HCT116 (cell line): ENCODE measurements at regions not wholly inside any gene's neighbourhood (a gene's known extent, or its start where the extent isn't known, plus 50 kb on each side); places are given as distances from the start of the nearest gene placed in this dataset.

Experiments used
- ATAC-seq: fragments of 200-7000 bp; cut with Tn5 transposase; 2 replicates; pipeline ENCODE4 v1.9.1; 2020; ENCODE audit warnings: mild to moderate bottlenecking, moderate library complexity
- BruUV-seq: library from RNA; stranded (reverse); fragments of 400-500 nt; replicated peaks from 2 replicates; lab custom pipeline; 2021; lab: Mats Ljungman, UMichigan
- CTCF ChIA-PET: fragments of 300-600 bp; sonication (Branson Sonifier 250); formaldehyde crosslinking; loops from one replicate; lab custom pipeline; 2021; ENCODE audit warnings: antibody characterized with exemption; lab: Charles Lee
- POLR2A ChIA-PET: fragments of 300-600, 350-600 bp; sonication (Branson Sonifier 250); formaldehyde crosslinking; loops from one replicate; lab custom pipeline; 2021; ENCODE audit warnings: antibody characterized with exemption; lab: Charles Lee
- RAD21 ChIA-PET, 2 experiments: fragments of 300-600 bp; sonication (Branson Sonifier 250); formaldehyde crosslinking; loops; one replicate each; lab custom pipeline; 2023; ENCODE audit warnings: low total read pairs in 2 of 2; ENCODE audit not compliant: uncharacterized antibody in 2 of 2, unreplicated experiment in 2 of 2, low non-redundant PET in 1 of 2; lab: Charles Lee
- DNase-seq: peaks from one replicate; pipeline ENCODE4 v3.0.0-alpha.2; 2010; ENCODE audit warnings: low read depth, low spot score
- H2AFZ ChIP-seq: fragments of 200-600 bp; shearing (Covaris generic), sonication (generic); 2 replicates; pipeline ENCODE4 v1.6.1; 2017; ENCODE audit warnings: low read depth, mixed run types, mixed read lengths, antibody characterized with exemption, low read length; ENCODE audit not compliant: poor library complexity, severe bottlenecking
- H3K27ac ChIP-seq: 2 replicates; pipeline ENCODE4 v1.5.1; 2012; ENCODE audit warnings: low read depth, low read length
- H3K27me3 ChIP-seq: fragments of 200-600 bp; sonication (generic); 2 replicates; pipeline ENCODE4 v1.6.1; 2016; ENCODE audit warnings: mixed run types, low read length, mixed read lengths; ENCODE audit not compliant: insufficient read depth
- H3K36me3 ChIP-seq, 2 experiments: fragments of 200-500 bp in 1 of 2; fragments of 200-600 bp in 1 of 2; sonication (Bioruptor generic) in 1 of 2; sonication (generic) in 1 of 2; 2 replicates each; pipeline versions ENCODE4 v1.5.1 to v1.6.1; 2014 to 2016; ENCODE audit warnings: low read length in 2 of 2, inconsistent platforms in 1 of 2, mixed read lengths in 1 of 2, mixed run types in 1 of 2; ENCODE audit not compliant: insufficient read depth in 2 of 2, control insufficient read depth in 1 of 2
- H3K4me1 ChIP-seq, 2 experiments: fragments of 200-600 bp in 1 of 2; sonication (generic) in 1 of 2; 2 replicates each; pipeline versions ENCODE4 v1.5.1 to v1.6.1; 2012 to 2017; ENCODE audit warnings: low read length in 2 of 2, inconsistent platforms in 1 of 2, mild to moderate bottlenecking in 1 of 2, mixed read lengths in 1 of 2, mixed run types in 1 of 2, moderate library complexity in 1 of 2; ENCODE audit not compliant: insufficient read depth in 2 of 2, control insufficient read depth in 1 of 2
- H3K4me2 ChIP-seq: fragments of 200-600 bp; sonication (generic); 2 replicates; pipeline ENCODE4 v1.6.1; 2017; ENCODE audit warnings: mixed run types, low read length, mixed read lengths
- H3K4me3 ChIP-seq, 2 experiments: fragments of 200-600 bp in 1 of 2; sonication (generic) in 1 of 2; replicated peaks in 1 of 2; 2 replicates each; pipeline ENCODE4 v1.5.1; 2011 to 2016; ENCODE audit warnings: low read length in 2 of 2, control low read depth in 1 of 2, low read depth in 1 of 2, mild to moderate bottlenecking in 1 of 2, mixed read lengths in 1 of 2, mixed run types in 1 of 2
- H3K79me2 ChIP-seq: fragments of 200-600 bp; sonication (generic); 2 replicates; pipeline ENCODE4 v1.6.1; 2017; ENCODE audit warnings: mild to moderate bottlenecking, mixed run types, low read length, moderate library complexity, mixed read lengths; ENCODE audit not compliant: insufficient read depth
- H3K9ac ChIP-seq: fragments of 200-600 bp; sonication (generic); 2 replicates; pipeline ENCODE4 v1.6.1; 2016; ENCODE audit warnings: low read length, mixed read lengths
- H3K9me2 ChIP-seq: fragments of 200-600 bp; sonication (generic), shearing (Covaris generic); 2 replicates; pipeline ENCODE4 v1.6.1; 2017; ENCODE audit warnings: mixed run types, mild to moderate bottlenecking, moderate library complexity; ENCODE audit not compliant: insufficient read depth
- H3K9me3 ChIP-seq, 2 experiments: fragments of 200-500 bp in 1 of 2; fragments of 200-600 bp in 1 of 2; sonication (Bioruptor generic) in 1 of 2; sonication (generic) in 1 of 2; 2 replicates each; pipeline ENCODE4 v1.6.1; 2014 to 2017; ENCODE audit warnings: low read length in 2 of 2, mixed read lengths in 2 of 2, inconsistent platforms in 1 of 2, low read depth in 1 of 2, mild to moderate bottlenecking in 1 of 2, mixed run types in 1 of 2, moderate library complexity in 1 of 2; ENCODE audit not compliant: control insufficient read depth in 1 of 2, insufficient read depth in 1 of 2
- H4K20me1 ChIP-seq: fragments of 200-600 bp; sonication (generic), shearing (Covaris generic); 2 replicates; pipeline ENCODE4 v1.6.1; 2017; ENCODE audit warnings: mixed run types, mild to moderate bottlenecking, moderate library complexity; ENCODE audit not compliant: insufficient read depth
- ATF3 ChIP-seq: IDR thresholded peaks from 2 replicates; pipeline ENCODE4 v1.6.1; 2012
- CEBPB ChIP-seq: IDR thresholded peaks from 2 replicates; pipeline ENCODE4 v1.6.1; 2012; ENCODE audit warnings: low read depth
- CTCF ChIP-seq, 3 experiments: fragments of 200-600 bp in 1 of 3; sonication (generic) in 1 of 3; IDR thresholded peaks in 2 of 3; conservative IDR thresholded peaks in 1 of 3; 2 replicates each; pipeline ENCODE4 v1.5.1; 2012 to 2017; ENCODE audit warnings: low read depth in 2 of 3, low read length in 2 of 3, antibody characterized with exemption in 1 of 3, borderline replicate concordance in 1 of 3, control low read depth in 1 of 3, mild to moderate bottlenecking in 1 of 3, mixed read lengths in 1 of 3, mixed run types in 1 of 3, moderate library complexity in 1 of 3; ENCODE audit not compliant: insufficient read depth in 1 of 3
- ELF1 ChIP-seq: IDR thresholded peaks from 2 replicates; pipeline ENCODE4 v1.6.1; 2012; ENCODE audit warnings: low read depth, borderline replicate concordance
- EZH2 ChIP-seq: fragments of 200-600 bp; sonication (generic); IDR thresholded peaks from 2 replicates; pipeline ENCODE4 v1.6.1; 2017; ENCODE audit warnings: antibody characterized with exemption, mixed run types
- FOSL1 ChIP-seq: IDR thresholded peaks from 2 replicates; pipeline ENCODE4 v1.6.1; 2012; ENCODE audit warnings: low read depth
- JUND ChIP-seq: IDR thresholded peaks from 2 replicates; pipeline ENCODE4 v1.6.1; 2012
- MAX ChIP-seq: IDR thresholded peaks from 2 replicates; pipeline ENCODE4 v1.6.1; 2012
- POLR2A ChIP-seq: IDR thresholded peaks from 2 replicates; pipeline ENCODE4 v1.7.0; 2011; ENCODE audit warnings: borderline replicate concordance; ENCODE audit not compliant: insufficient read depth, insufficient read length; ENCODE audit errors: extremely low read depth
- RAD21 ChIP-seq: IDR thresholded peaks from 2 replicates; pipeline ENCODE4 v1.6.1; 2012; ENCODE audit warnings: low read depth, mild to moderate bottlenecking
- REST ChIP-seq: IDR thresholded peaks from 2 replicates; pipeline ENCODE4 v1.6.1; 2012; ENCODE audit warnings: low read depth
- SP1 ChIP-seq: IDR thresholded peaks from 2 replicates; pipeline ENCODE4 v1.6.1; 2012; ENCODE audit warnings: low read depth
- YY1 ChIP-seq: IDR thresholded peaks from 2 replicates; pipeline ENCODE4 v1.6.1; 2011; ENCODE audit warnings: low read length, low read depth, moderate library complexity, mild to moderate bottlenecking; ENCODE audit not compliant: insufficient replicate concordance; ENCODE audit errors: extremely low read depth
- ZBTB33 ChIP-seq: IDR thresholded peaks from 2 replicates; pipeline ENCODE4 v1.6.1; 2011; ENCODE audit warnings: mild to moderate bottlenecking, low read length, moderate library complexity; ENCODE audit not compliant: insufficient replicate concordance; ENCODE audit errors: extremely low read depth
- ZFX ChIP-seq: fragments of 450-650 bp; IDR thresholded peaks from 2 replicates; pipeline ENCODE4 v1.6.1; 2017
- ZNF274 ChIP-seq: fragments of 200-500 bp; sonication (Bioruptor generic); IDR thresholded peaks from 2 replicates; pipeline ENCODE4 v1.6.1; 2014; ENCODE audit warnings: mild to moderate bottlenecking, low read depth, low read length, inconsistent platforms
- intact Hi-C: fragments of 100-400 bp; cut with micrococcal nuclease; formaldehyde crosslinking; loops from 2 replicates; pipeline ENCODE4 v1.10.0; 2022

GRCh38 chrX:940691-941090 lies 271.8 kb downstream of the CRLF2 start (continued):
- TF ChIP-seq RAD21: no peak
- no peak for TF ChIP-seq FOSL1

- Histone ChIP-seq H3K9ac (no peak overlapping the region), H3K27ac (no peak overlapping the region), H3K4me3 (no peak overlapping the region), H3K4me1 (no peaks in the 10 kb centered on the region), H2AFZ (no peak overlapping the region), H3K9me3 (no peaks in the 10 kb centered on the region), H3K36me3 (no peaks in the 10 kb centered on the region), H4K20me1 (no peaks in the 10 kb centered on the region), H3K27me3 (0 out of 2 replicates have a peak, but pooled peaks cover 15% of the 10 kb centered on the region), H3K9me2 (no peaks in the 10 kb centered on the region), H3K4me2 (no peak overlapping the region), H3K79me2 (no peaks in the 10 kb centered on the region)
- intact Hi-C loops: no loop called here
- BruUV-seq: no TSS peak
- ChIA-PET CTCF (no interaction called here), RAD21 (no interaction called here), POLR2A (no interaction called here)
- no peak for DNase-seq
- TF ChIP-seq ELF1 (no peak), SP1 (no peak), JUND (no peak), ATF3 (no peak), YY1 (no peak), REST (no peak), CEBPB (no peak), FOSL1 (no peak), ZNF274 (no peak), ZFX (no peak), CTCF (IDR thresholded peaks at IDR 0.05 in 2 of 3, conservative IDR thresholded peaks at IDR 0.05 in 1 of 3; ENCODE audit: borderline replicate concordance in 1 of 3, insufficient read depth in 1 of 3, low read depth in 2 of 3, low read length in 2 of 3) (no peak), EZH2 (no peak), POLR2A (no peak), ZBTB33 (no peak), MAX (no peak)
- no peak for ATAC-seq
These were observed 275.3 kb downstream of the CRLF2 start for GRCh38 chrX:936979-937769.
